Right lobe of liver (tissue), 6 donors: ENCODE measurements at regions not wholly inside any gene's neighbourhood (a gene's known extent, or its start where the extent isn't known, plus 50 kb on each side); places are given as distances from the start of the nearest gene placed in this dataset.

ENCODE experiments used
- ATAC-seq, 4 donors: fragments of 200-7000 bp; cut with Tn5 transposase; one replicate each; pipeline ENCODE4 v1.9.1; 2020; ENCODE audit warnings: mild to moderate bottlenecking in 4 of 4, moderate library complexity in 4 of 4
- DNase-seq, 3 donors: peaks; one replicate each; pipeline ENCODE4 v3.0.0-alpha.2; 2020
- H3K27ac ChIP-seq, 3 donors: fragments of 200-600 bp; one replicate each; pipeline ENCODE4 v1.8.0; 2022
- H3K27me3 ChIP-seq, 2 donors: fragments of 200-600 bp; one replicate each; pipeline ENCODE4 v1.8.0; 2022
- H3K36me3 ChIP-seq, 4 donors: fragments of 200-600 bp; sonication (generic) in 1 of 4; one replicate each; pipeline versions ENCODE4 v1.5.1 to v1.8.0; 2017 to 2022; ENCODE audit warnings: control low read depth in 1 of 4
- H3K4me1 ChIP-seq, 4 donors: fragments of 200-600 bp; sonication (generic) in 1 of 4; one replicate each; pipeline versions ENCODE4 v1.5.1 to v1.8.0; 2017 to 2022; ENCODE audit warnings: control low read depth in 1 of 4
- H3K4me3 ChIP-seq, 3 donors: fragments of 200-600 bp; one replicate each; pipeline ENCODE4 v1.8.0; 2022
- H3K9me3 ChIP-seq, 4 donors: fragments of 200-600 bp; sonication (generic) in 1 of 4; one replicate each; pipeline versions ENCODE4 v1.5.1 to v1.8.0; 2017 to 2022; ENCODE audit warnings: control low read depth in 1 of 4
- CTCF ChIP-seq, 4 donors: fragments of 200-600 bp in 3 of 4; fragments of 450-650 bp in 1 of 4; IDR thresholded peaks; one replicate each; pipeline versions ENCODE4 v1.5.1 to v1.8.0; 2016 to 2022; ENCODE audit warnings: antibody characterized with exemption in 4 of 4, mild to moderate bottlenecking in 2 of 4
- POLR2A ChIP-seq: fragments of 450-650 bp; IDR thresholded peaks from one replicate; pipeline ENCODE4 v1.6.1; 2017; ENCODE audit warnings: antibody characterized with exemption, mild to moderate bottlenecking
- WGBS: methylation state at CpG from one replicate; pipeline ENCODE4 v1.1.6; 2018; ENCODE audit warnings: low coverage, low lambda C conversion rate; ENCODE audit not compliant: insufficient coverage; ENCODE audit errors: missing lambda C conversion rate; 5-methylcytosine and 5-hydroxymethylcytosine counted together
- intact Hi-C, 2 donors: fragments of 100-400 bp; cut with DNase I; formaldehyde crosslinking; loops; one replicate each; pipeline versions ENCODE4 v1.11.2 to v1.14.1; 2022
- donor health status: DM: no; HTN: yes; CAD: no.
- donor health status: DM: no; HTN: no; CAD: no.
- donor health status: DM: no; HTN: no; CAD: no.
- donor health status: DM: no; HTN: yes; CAD: no.
- donor health status: DM: no; HTN: yes; CAD: no.

- Histone ChIP-seq H3K4me1 (no peaks in the 10 kb centered on the region), H3K27me3 (no peaks in the 10 kb centered on the region), H3K27ac (no peak overlapping the region), H3K4me3 (no peak overlapping the region), H3K9me3 (no peaks in the 10 kb centered on the region), H3K36me3 (no peaks in the 10 kb centered on the region)
- DNase-seq (peak in 1 of 3 donors; percentile 19), ATAC-seq (no peak)
- TF ChIP-seq CTCF (IDR thresholded peaks at IDR 0.05) (no peak), POLR2A (no peak)
- 73% methylated on average over 11 of the region's 13 CpGs for WGBS
- intact Hi-C loops = no loop called here
Measured at GRCh38 chr5:2912741-2913140, 161.3 kb upstream of the IRX2 start.

GRCh38 chr5:2910401-2911175, 159.1 kb upstream of the IRX2 start:
- TF ChIP-seq CTCF (IDR thresholded peaks at IDR 0.05) (no peak), POLR2A (no peak)
- DNase-seq (peak in 1 of 3 donors; percentile 35), ATAC-seq (no peak)
- Histone ChIP-seq H3K4me3 (no peak overlapping the region), H3K27me3 (no peaks in the 10 kb centered on the region), H3K36me3 (no peaks in the 10 kb centered on the region), H3K9me3 (no peaks in the 10 kb centered on the region), H3K27ac (no peak overlapping the region), H3K4me1 (no peaks in the 10 kb centered on the region)
- intact Hi-C loops = no loop called here
- whole genome bisulfite sequencing = 44% methylated on average over 4 of the region's 8 CpGs

- TF ChIP-seq CTCF (IDR thresholded peaks at IDR 0.05) = no peak
- TF ChIP-seq POLR2A = no peak
- Histone ChIP-seq H3K36me3 (no peaks in the 10 kb centered on the region), H3K4me1 (no peaks in the 10 kb centered on the region), H3K27me3 (no peaks in the 10 kb centered on the region), H3K27ac (no peak overlapping the region), H3K4me3 (no peak overlapping the region), H3K9me3 (no peaks in the 10 kb centered on the region)
- intact Hi-C loops = no loop called here
- ATAC-seq (no peak), DNase-seq (no peak)
- 64% methylated on average over 8 of the region's 10 CpGs for WGBS
Measured at GRCh38 chr5:2909035-2909434, 157.6 kb upstream of the IRX2 start.

GRCh38 chr5:2908086-2908485, 156.6 kb upstream of the IRX2 start:
- ATAC-seq (no peak), DNase-seq (no peak)
- no peaks in the 10 kb centered on the region for H3K9me3 ChIP-seq
- TF ChIP-seq POLR2A (no peak), CTCF (IDR thresholded peaks at IDR 0.05) (no peak)
- H3K27me3 ChIP-seq = no peaks in the 10 kb centered on the region
- intact Hi-C loops = no loop called here
- 30% methylated on average over 4 of the region's 4 CpGs for WGBS
- no peak overlapping the region for H3K27ac ChIP-seq
- H3K36me3 ChIP-seq = no peaks in the 10 kb centered on the region
- no peak overlapping the region for H3K4me3 ChIP-seq
- no peaks in the 10 kb centered on the region for H3K4me1 ChIP-seq
